Body of pancreas (tissue), 4 donors: ENCODE measurements at regions not wholly inside any gene's neighbourhood (a gene's known extent, or its start where the extent isn't known, plus 50 kb on each side); places are given as distances from the start of the nearest gene placed in this dataset.

Source experiments
- CTCF ChIP-seq, 7 experiments: fragments of 450-650 bp in 4 of 7; fragments of 200-600 bp in 3 of 7; sonication (generic) in 3 of 7; IDR thresholded peaks; one replicate each; pipeline ENCODE4 v1.5.1; 2016 to 2019; ENCODE audit warnings: antibody characterized with exemption in 7 of 7
- POLR2A ChIP-seq, 3 donors: fragments of 450-650 bp; IDR thresholded peaks; one replicate each; pipeline ENCODE4 v1.6.1; 2016; ENCODE audit warnings: antibody characterized with exemption in 3 of 3, mild to moderate bottlenecking in 2 of 3

- no peak for TF ChIP-seq CTCF (IDR thresholded peaks at IDR 0.05)
- TF ChIP-seq POLR2A (IDR thresholded peaks at IDR 0.05) = no peak
Measured at GRCh38 chr18:74012954-74013630, 134.5 kb downstream of the FBXO15 start.
